ENCODE measurements at regions not wholly inside any gene's neighbourhood (a gene's known extent, or its start where the extent isn't known, plus 50 kb on each side); places are given as distances from the start of the nearest gene placed in this dataset.

DNA sequence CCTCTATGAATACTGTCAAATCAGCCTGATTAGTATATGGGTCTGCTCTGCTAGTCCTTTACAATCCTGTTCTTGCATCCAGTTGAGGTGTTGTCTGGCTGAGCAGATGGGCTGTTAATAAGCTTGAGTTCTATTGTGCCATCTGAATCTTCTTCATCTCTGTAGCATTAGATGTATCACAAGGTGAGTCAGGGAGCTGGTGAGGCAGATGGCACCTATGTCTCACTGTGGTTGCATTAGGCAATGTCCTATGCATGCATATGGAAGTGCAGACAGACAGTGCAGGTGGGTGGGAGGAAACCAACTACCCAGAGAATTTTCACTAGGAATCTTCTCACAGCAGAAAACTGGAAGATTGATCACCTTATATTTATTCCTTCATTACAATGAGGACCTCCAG is 165.7 kb upstream of the STXBP6 start:
- intact Hi-C loops (cut with DNase I): no loop called here
- no peak for ATAC-seq
- H3K4me3 ChIP-seq: no peak overlapping the region
- H3K27ac ChIP-seq: no peak overlapping the region
- no peaks in the 10 kb centered on the region for H3K36me3 ChIP-seq
- H3K4me1 ChIP-seq: no peaks in the 10 kb centered on the region
- H3K27me3 ChIP-seq: no peaks in the 10 kb centered on the region
- DNase-seq: no peak
- peaks cover 0 to 5% (median 0%) of the 10 kb centered on the region in 11 donors for H3K9me3 ChIP-seq
- TF ChIP-seq, protein P1, sequence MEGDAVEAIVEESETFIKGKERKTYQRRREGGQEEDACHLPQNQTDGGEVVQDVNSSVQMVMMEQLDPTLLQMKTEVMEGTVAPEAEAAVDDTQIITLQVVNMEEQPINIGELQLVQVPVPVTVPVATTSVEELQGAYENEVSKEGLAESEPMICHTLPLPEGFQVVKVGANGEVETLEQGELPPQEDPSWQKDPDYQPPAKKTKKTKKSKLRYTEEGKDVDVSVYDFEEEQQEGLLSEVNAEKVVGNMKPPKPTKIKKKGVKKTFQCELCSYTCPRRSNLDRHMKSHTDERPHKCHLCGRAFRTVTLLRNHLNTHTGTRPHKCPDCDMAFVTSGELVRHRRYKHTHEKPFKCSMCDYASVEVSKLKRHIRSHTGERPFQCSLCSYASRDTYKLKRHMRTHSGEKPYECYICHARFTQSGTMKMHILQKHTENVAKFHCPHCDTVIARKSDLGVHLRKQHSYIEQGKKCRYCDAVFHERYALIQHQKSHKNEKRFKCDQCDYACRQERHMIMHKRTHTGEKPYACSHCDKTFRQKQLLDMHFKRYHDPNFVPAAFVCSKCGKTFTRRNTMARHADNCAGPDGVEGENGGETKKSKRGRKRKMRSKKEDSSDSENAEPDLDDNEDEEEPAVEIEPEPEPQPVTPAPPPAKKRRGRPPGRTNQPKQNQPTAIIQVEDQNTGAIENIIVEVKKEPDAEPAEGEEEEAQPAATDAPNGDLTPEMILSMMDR (IDR thresholded peaks at IDR 0.05): no peak

DNA sequence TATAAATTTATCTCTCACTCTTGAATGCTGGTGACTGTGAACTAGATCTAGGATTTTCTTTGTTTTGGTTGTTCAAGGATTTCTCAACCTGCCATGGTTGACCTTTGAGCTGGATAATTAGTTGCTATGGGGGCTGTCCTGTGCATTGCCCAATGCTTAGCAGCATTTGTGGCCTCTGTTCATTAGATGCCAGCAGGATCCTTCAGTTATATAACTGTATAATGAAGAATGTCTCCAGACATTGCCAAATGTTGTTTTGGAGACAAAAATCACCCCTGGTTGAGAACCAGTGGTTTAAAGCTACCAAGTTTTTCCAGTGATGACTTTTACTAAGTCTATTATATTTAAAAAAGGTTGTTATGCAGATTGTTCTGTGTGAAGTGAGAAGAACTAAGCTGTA is 147.9 kb upstream of the STXBP6 start:
- no peak for ATAC-seq
- Histone ChIP-seq H3K4me1 (no peaks in the 10 kb centered on the region), H3K27me3 (no peaks in the 10 kb centered on the region), H3K36me3 (no peaks in the 10 kb centered on the region), H3K27ac (no peak overlapping the region), H3K9me3 (peaks cover 0 to 15% (median 0%) of the 10 kb centered on the region in 11 donors), H3K4me3 (no peak overlapping the region)
- intact Hi-C loops (cut with DNase I): no loop called here
- TF ChIP-seq, protein P1 (IDR thresholded peaks at IDR 0.05): no peak
- no peak for DNase-seq

DNA sequence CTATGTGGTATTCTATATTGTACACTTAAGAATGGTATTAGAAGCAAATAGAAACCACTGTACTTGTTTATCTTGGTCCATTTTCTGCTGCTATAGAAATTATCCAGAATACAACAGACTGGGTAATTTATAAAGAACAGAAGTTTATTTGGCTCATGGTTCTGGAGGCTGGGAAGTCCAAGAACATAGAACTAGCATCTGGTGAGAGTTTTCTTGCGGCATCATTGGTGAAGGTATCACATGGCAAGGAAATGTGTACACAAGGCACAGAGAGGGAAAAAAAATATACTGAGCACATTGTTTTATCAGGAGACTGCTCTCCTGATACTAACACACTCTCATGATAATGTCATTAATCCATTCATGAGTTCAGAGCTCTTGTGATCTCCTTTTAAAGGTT is 130.3 kb upstream of the STXBP6 start:
- TF ChIP-seq, protein P1 (IDR thresholded peaks at IDR 0.05): no peak
- H3K27ac ChIP-seq: no peak overlapping the region
- no peaks in the 10 kb centered on the region for H3K36me3 ChIP-seq
- intact Hi-C loops (cut with DNase I): no loop called here
- 92 to 94% methylated on average over 1 of the region's 1 CpG for WGBS, 2 donors
- DNase-seq (no peak), ATAC-seq (no peak)
- H3K4me1 ChIP-seq: no peaks in the 10 kb centered on the region
- peaks cover 0 to 14% (median 0%) of the 10 kb centered on the region in 11 donors for H3K9me3 ChIP-seq
- no peak overlapping the region for H3K4me3 ChIP-seq
- no peaks in the 10 kb centered on the region for H3K27me3 ChIP-seq

DNA sequence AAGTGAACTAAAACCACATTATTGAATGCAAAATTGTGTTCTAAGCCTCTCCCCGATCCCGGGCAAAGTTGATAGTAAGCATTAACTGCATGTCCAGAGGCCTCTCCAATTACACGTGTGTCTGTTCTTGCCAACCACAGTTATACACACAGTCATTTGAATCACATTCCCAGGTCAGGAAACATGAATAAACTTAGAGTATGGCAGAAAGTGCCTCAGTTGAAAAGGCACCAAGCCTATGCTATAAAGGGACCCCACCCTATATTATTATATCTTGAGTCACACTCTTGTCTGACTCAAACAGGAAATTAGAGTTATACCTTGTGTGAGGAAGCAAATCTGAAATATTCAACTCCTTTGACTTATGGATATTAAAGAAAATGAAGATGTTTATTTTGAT is 128.3 kb upstream of the STXBP6 start:
- intact Hi-C loops (cut with DNase I): no loop called here

More for the DNA sequence above, 128.3 kb upstream of the STXBP6 start:
- H3K4me3 ChIP-seq: no peak overlapping the region
- no peaks in the 10 kb centered on the region for H3K4me1 ChIP-seq
- DNase-seq (no peak), ATAC-seq (no peak)
- TF ChIP-seq, protein P1 (IDR thresholded peaks at IDR 0.05): no peak
- H3K27ac ChIP-seq: no peak overlapping the region
- no peaks in the 10 kb centered on the region for H3K27me3 ChIP-seq
- peaks cover 0 to 11% (median 0%) of the 10 kb centered on the region in 11 donors for H3K9me3 ChIP-seq
- WGBS, 2 donors: 80 to 86% methylated on average over 3 of the region's 3 CpGs
- H3K36me3 ChIP-seq: no peaks in the 10 kb centered on the region

All from heart right ventricle (tissue), 16 donors.